Fibroblast of mammary gland (primary cell): ENCODE measurements at regions not wholly inside any gene's neighbourhood (a gene's known extent, or its start where the extent isn't known, plus 50 kb on each side); places are given as distances from the start of the nearest gene placed in this dataset.
A peak's percentile ranks its signal among the peaks of the same experiment; 100 is the strongest.

Experiments
- DNase-seq: peaks from one replicate; pipeline ENCODE4 v3.0.0-alpha.2; 2010; ENCODE audit warnings: low read depth
- H3K4me3 ChIP-seq: 2 replicates; pipeline ENCODE4 v1.5.1; 2011; ENCODE audit warnings: low read depth, mild to moderate bottlenecking, low read length, moderate library complexity; ENCODE audit not compliant: control insufficient read depth
- CTCF ChIP-seq: conservative IDR thresholded peaks from 2 replicates; pipeline ENCODE4 v1.5.1; 2011; ENCODE audit warnings: low read depth, low read length, inconsistent platforms; ENCODE audit not compliant: control insufficient read depth, insufficient read depth

DNA sequence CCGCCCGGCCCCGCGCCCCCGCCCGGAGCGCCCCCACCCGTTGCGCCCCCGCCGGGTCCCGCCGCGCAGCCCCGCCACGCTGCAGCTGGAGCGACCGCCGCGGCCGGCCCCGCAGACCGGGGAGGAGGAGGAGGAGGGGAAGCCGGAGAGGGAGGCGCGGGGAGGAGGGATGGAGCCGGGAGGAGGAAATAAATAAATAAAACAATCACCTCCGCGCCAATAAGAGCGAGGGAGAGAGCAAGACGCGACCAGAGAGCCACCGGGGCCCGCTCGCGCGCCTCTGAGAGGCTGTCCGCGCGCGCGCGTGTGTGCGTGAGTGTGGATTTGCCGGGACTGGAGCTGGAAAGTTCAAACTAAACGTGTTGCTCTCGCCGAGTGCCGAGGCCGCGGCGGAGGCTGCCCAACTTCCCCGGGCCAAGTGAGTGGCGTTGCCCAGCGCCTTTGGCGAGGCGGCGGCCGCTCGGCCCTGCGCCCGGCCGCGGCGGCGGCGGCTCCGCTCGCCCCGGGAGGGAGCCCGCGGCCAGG, 2184.4 kb upstream of the TENM3 start:
- TF ChIP-seq CTCF, result no peak
- peak; percentile 15 for DNase-seq
- H3K4me3 ChIP-seq, result peak overlapping the region; percentile 38

- no peak for DNase-seq
- TF ChIP-seq CTCF, result no peak
- H3K4me3 ChIP-seq, result peak overlapping the region; percentile 25
Observed at GRCh38 chr4:180059216-180059881, 2183.9 kb upstream of the TENM3 start.

DNA sequence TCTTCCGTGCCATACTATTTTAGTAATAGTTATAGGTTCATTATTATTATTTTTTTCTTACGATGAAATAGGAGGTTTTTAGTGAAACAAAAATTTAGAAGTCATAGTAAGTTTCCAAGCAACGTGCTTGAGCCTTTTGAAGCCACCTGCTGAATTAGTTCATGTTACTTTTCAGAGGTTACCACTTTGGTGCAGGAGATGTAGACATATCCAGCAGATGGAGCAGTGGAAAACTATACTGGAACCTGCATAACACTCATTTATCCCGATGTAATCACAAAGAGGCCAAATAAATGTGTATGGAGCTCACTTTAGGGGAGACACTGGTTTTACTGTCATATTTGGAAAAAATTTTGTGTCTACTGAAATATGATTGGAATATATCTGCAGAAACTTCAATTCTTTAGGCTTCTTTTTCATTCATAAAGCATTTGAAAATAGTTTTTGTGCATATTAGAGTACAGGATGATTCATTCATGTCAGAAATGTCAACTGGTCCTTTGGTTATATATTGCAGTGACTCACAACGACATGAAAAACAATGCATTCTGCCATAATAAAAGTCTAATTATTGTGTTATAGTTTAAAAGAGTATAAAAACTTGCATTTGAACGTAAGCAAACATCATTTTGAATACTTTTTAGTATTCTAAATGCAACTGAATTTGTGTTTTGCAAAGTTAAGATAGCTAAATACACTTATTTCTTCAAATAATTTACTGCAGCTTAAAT, 2182.9 kb upstream of the TENM3 start:
- no peak for TF ChIP-seq CTCF
- peak; percentile 2 for DNase-seq
- H3K4me3 ChIP-seq, result no peak overlapping the region

- TF ChIP-seq CTCF, result no peak
- DNase-seq, result no peak
- H3K4me3 ChIP-seq, result no peak overlapping the region
Observed at GRCh38 chr4:180081072-180081471, 2162.1 kb upstream of the TENM3 start.

- no peak for DNase-seq
- no peak for TF ChIP-seq CTCF
Observed at GRCh38 chr4:180084561-180084960, 2158.6 kb upstream of the TENM3 start.

DNA sequence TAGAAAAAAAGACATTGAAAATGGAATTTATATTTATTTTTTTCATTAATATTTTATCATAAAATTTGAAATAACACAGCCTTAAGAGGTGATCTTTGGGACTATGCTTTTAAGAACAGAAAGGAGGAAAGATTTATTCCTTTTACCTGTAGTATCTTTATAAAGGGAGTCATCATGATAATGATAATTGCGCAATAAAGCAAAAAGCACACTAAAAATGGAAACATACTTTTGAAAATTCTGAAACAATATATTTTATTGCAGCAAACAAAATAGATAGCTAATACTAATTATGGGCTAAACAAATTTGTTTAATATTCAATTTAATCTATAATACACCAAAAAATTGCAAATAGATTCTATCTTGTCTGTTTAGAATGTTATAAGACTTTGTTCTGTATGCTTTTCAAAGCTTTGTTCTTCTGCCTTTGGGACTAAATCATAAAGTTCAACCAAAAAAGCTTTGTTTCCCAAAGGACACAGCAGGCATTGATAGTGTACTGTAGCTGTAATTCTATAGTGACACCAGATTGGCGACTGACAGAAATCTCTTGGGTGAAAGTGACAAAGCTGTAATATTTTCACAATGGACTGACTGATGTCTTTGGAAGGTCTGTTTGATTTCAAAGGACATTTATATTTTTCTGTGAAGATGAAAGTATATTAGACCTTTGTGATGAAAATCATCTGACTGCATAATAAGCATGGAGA, 2156.6 kb upstream of the TENM3 start:
- no peak for TF ChIP-seq CTCF
- no peak overlapping the region for H3K4me3 ChIP-seq
- DNase-seq, result no peak

More at GRCh38 chr4:180084561-180084960, 2158.6 kb upstream of the TENM3 start:
- H3K4me3 ChIP-seq, result no peak overlapping the region
